Fibroblast of villous mesenchyme (primary cell): ENCODE measurements at regions not wholly inside any gene's neighbourhood (a gene's known extent, or its start where the extent isn't known, plus 50 kb on each side); places are given as distances from the start of the nearest gene placed in this dataset.

ENCODE experiments used
- DNase-seq: peaks from one replicate; pipeline ENCODE4 v3.0.0-alpha.2; 2010; ENCODE audit warnings: low read depth
- H3K4me3 ChIP-seq: 2 replicates; pipeline ENCODE4 v1.5.1; 2011; ENCODE audit warnings: low read depth, mild to moderate bottlenecking, low read length
- CTCF ChIP-seq: IDR thresholded peaks from 2 replicates; pipeline ENCODE4 v1.5.1; 2012; ENCODE audit warnings: low read depth, mild to moderate bottlenecking, low read length; ENCODE audit not compliant: insufficient read depth

GRCh38 chr2:7567646-7568045 lies 650.4 kb downstream of the RNF144A start:
- TF ChIP-seq CTCF: no peak
- no peak for DNase-seq
- no peak overlapping the region for H3K4me3 ChIP-seq

- DNase-seq: no peak
- H3K4me3 ChIP-seq: no peak overlapping the region
- no peak for TF ChIP-seq CTCF
Observed at GRCh38 chr2:7570247-7570646, 653.0 kb downstream of the RNF144A start.

GRCh38 chr2:7571701-7572100 lies 654.5 kb downstream of the RNF144A start:
- no peak for TF ChIP-seq CTCF
- H3K4me3 ChIP-seq: no peak overlapping the region
- no peak for DNase-seq

GRCh38 chr2:7572450-7572849 lies 655.2 kb downstream of the RNF144A start:
- TF ChIP-seq CTCF: no peak
- DNase-seq: no peak
- no peak overlapping the region for H3K4me3 ChIP-seq

GRCh38 chr2:7573166-7573825 lies 656.1 kb downstream of the RNF144A start:
- no peak overlapping the region for H3K4me3 ChIP-seq
- TF ChIP-seq CTCF: no peak
- no peak for DNase-seq

- no peak overlapping the region for H3K4me3 ChIP-seq
- TF ChIP-seq CTCF: no peak
- DNase-seq: no peak
Observed at GRCh38 chr2:7574385-7574784, 657.2 kb downstream of the RNF144A start.

- H3K4me3 ChIP-seq: no peak overlapping the region
- no peak for DNase-seq
- no peak for TF ChIP-seq CTCF
Observed at GRCh38 chr2:7577769-7578168, 660.6 kb downstream of the RNF144A start.
